HepG2 (cell line): ENCODE measurements at regions not wholly inside any gene's neighbourhood (a gene's known extent, or its start where the extent isn't known, plus 50 kb on each side); places are given as distances from the start of the nearest gene placed in this dataset.

Experiments
- ATAC-seq: fragments of 200-7000 bp; cut with Tn5 transposase; 3 replicates; pipeline ENCODE4 v1.9.1; 2020; ENCODE audit warnings: mild to moderate bottlenecking, moderate library complexity
- BruUV-seq: library from RNA; stranded (reverse); fragments of 400-500 nt; replicated peaks from 2 replicates; lab custom pipeline; 2021; lab: Mats Ljungman, UMichigan
- CTCF ChIA-PET: fragments of 300-600 bp; formaldehyde crosslinking; extraction: SDS; loops from one replicate; lab custom pipeline; 2021; ENCODE audit warnings: low total read pairs, inconsistent platforms, low intra/inter-chr PET ratio; lab: Yijun Ruan, JAX
- POLR2A ChIA-PET: fragments of 350-600 bp; sonication (Branson Sonifier 250); formaldehyde crosslinking; loops from one replicate; lab custom pipeline; 2020; ENCODE audit warnings: antibody characterized with exemption, inconsistent platforms; lab: Yijun Ruan, JAX
- DNase-seq: peaks from one replicate; pipeline ENCODE4 v3.0.0-alpha.2; 2015; ENCODE audit warnings: low spot score
- FAIRE-seq: peaks from 3 replicates; lab custom pipeline; 2011; peaks lifted over from hg19 to GRCh38; lab: Jason Lieb, UNC
- H2AFZ ChIP-seq: one replicate; pipeline ENCODE4 v1.6.1; 2011; ENCODE audit warnings: low read length, inconsistent platforms
- H3K27ac ChIP-seq: fragments of 300-600 bp; 3 replicates; pipeline ENCODE4 v1.8.0; 2011; ENCODE audit warnings: mixed run types, mild to moderate bottlenecking, mixed read lengths, low read length, inconsistent platforms; ENCODE audit not compliant: insufficient read depth; ENCODE audit errors: extremely low read length
- H3K27me3 ChIP-seq, 2 experiments: fragments of 200-600 bp in 1 of 2; 2 replicates in 1 of 2; 3 replicates in 1 of 2; pipeline versions ENCODE4 v1.6.0 to v1.8.0; 2011; ENCODE audit warnings: low read length in 2 of 2, mild to moderate bottlenecking in 2 of 2, moderate library complexity in 2 of 2, inconsistent platforms in 1 of 2; ENCODE audit not compliant: insufficient read depth in 2 of 2, control insufficient read depth in 1 of 2
- H3K36me3 ChIP-seq, 2 experiments: fragments of 200-600 bp in 1 of 2; replicated peaks in 1 of 2; 2 replicates in 1 of 2; 3 replicates in 1 of 2; pipeline versions ENCODE4 v1.5.1 to v1.8.0; 2011; ENCODE audit warnings: low read length in 2 of 2, inconsistent platforms in 1 of 2; ENCODE audit not compliant: insufficient read depth in 2 of 2, control insufficient read depth in 1 of 2
- H3K4me1 ChIP-seq: 2 replicates; pipeline ENCODE4 v1.5.1; 2012; ENCODE audit warnings: low read length, inconsistent platforms; ENCODE audit not compliant: insufficient read depth
- H3K4me2 ChIP-seq: 2 replicates; pipeline ENCODE4 v1.6.0; 2011; ENCODE audit warnings: low read depth, low read length, inconsistent platforms
- H3K4me3 ChIP-seq, 3 experiments: fragments of 200-600 bp in 1 of 3; sonication (generic), shearing (Covaris generic) in 1 of 3; replicated peaks in 1 of 3; 2 replicates each; pipeline ENCODE4 v1.5.1; 2011 to 2016; ENCODE audit warnings: low read length in 3 of 3, inconsistent platforms in 2 of 3, low read depth in 2 of 3, mild to moderate bottlenecking in 2 of 3, control low read depth in 1 of 3, mixed read lengths in 1 of 3; ENCODE audit not compliant: insufficient read depth in 1 of 3
- H3K79me2 ChIP-seq: one replicate; pipeline ENCODE4 v1.6.1; 2011; ENCODE audit warnings: low read length, inconsistent platforms; ENCODE audit not compliant: insufficient read depth
- H3K9ac ChIP-seq: 2 replicates; pipeline ENCODE4 v1.6.0; 2011; ENCODE audit warnings: mild to moderate bottlenecking, low read depth, low read length, inconsistent platforms; ENCODE audit not compliant: insufficient read depth
- H3K9me3 ChIP-seq: 2 replicates; pipeline ENCODE4 v1.5.1; 2012; ENCODE audit warnings: mild to moderate bottlenecking, low read length
- H4K20me1 ChIP-seq: 2 replicates; pipeline ENCODE4 v1.6.0; 2011; ENCODE audit warnings: inconsistent platforms, mild to moderate bottlenecking, low read length, moderate library complexity; ENCODE audit not compliant: insufficient read depth
- ISX ChIP-seq: sonication (generic); formaldehyde crosslinking; conservative IDR thresholded peaks from 2 replicates; pipeline ENCODE4 v1.5.0; 2020; ENCODE audit warnings: missing genetic modification reagents
- RFXANK ChIP-seq: IDR thresholded peaks from 2 replicates; pipeline ENCODE4 v1.6.1; 2016
- TMF1 ChIP-seq: sonication (generic); formaldehyde crosslinking; IDR thresholded peaks from 2 replicates; pipeline ENCODE4 v1.8.1; 2022; ENCODE audit warnings: low read depth, missing genetic modification reagents
- WGBS: methylation state at CpG from one replicate; pipeline ENCODE4 v1.1.6; 2017; ENCODE audit warnings: low lambda C conversion rate; 5-methylcytosine and 5-hydroxymethylcytosine counted together
- in situ Hi-C: cut with HindIII; loops from 2 replicates; pipeline ENCODE4 v1.10.0; 2017; ENCODE audit warnings: low pct_unique_long_range_greater_than_20kb; ENCODE audit not compliant: extremely low pct_ligation_motif_present
- intact Hi-C: fragments of 100-400 bp; cut with micrococcal nuclease; formaldehyde crosslinking; loops from one replicate; pipeline ENCODE4 v1.10.0; 2022; ENCODE audit not compliant: unreplicated experiment

DNA sequence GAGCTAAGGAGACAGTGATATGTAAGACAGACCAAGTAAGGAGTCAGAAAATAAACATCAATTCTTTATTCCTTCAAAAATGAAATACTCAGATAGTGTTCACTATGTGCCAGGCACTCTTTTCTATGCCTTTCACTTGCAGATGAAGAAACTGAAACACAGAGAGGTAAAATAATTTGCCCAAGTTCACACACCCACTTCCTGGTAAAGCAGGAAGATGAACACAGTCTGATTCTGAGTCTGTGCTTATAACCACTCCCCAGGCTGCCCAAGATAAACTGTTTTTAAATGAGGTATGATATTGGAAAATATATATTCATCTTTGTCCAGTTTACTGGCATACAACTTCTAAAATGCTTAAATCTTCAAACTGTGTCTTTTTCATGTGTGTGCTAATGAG, 294.4 kb upstream of the NPVF start:
- FAIRE-seq (no peak), ATAC-seq (no peak), DNase-seq (no peak)
- Histone ChIP-seq H3K4me3 (no peak overlapping the region), H2AFZ (no peak overlapping the region), H3K9me3 (no peaks in the 10 kb centered on the region), H3K27ac (no peak overlapping the region), H3K9ac (no peak overlapping the region), H3K79me2 (no peaks in the 10 kb centered on the region), H3K36me3 (no peaks in the 10 kb centered on the region), H3K4me2 (no peak overlapping the region), H3K27me3 (peaks cover 0 to 28% of the 10 kb centered on the region in 2 experiments; a peak in 2 of 5 replicates), H3K4me1 (no peaks in the 10 kb centered on the region), H4K20me1 (no peaks in the 10 kb centered on the region)
- no peak for TF ChIP-seq TMF1 (CRISPR knock-in tag)
- intact Hi-C loops (no loop called here), in situ Hi-C loops (no loop called here)
- BruUV-seq = no TSS peak
- POLR2A ChIA-PET = no interaction called here
- CTCF ChIA-PET = no interaction called here

DNA sequence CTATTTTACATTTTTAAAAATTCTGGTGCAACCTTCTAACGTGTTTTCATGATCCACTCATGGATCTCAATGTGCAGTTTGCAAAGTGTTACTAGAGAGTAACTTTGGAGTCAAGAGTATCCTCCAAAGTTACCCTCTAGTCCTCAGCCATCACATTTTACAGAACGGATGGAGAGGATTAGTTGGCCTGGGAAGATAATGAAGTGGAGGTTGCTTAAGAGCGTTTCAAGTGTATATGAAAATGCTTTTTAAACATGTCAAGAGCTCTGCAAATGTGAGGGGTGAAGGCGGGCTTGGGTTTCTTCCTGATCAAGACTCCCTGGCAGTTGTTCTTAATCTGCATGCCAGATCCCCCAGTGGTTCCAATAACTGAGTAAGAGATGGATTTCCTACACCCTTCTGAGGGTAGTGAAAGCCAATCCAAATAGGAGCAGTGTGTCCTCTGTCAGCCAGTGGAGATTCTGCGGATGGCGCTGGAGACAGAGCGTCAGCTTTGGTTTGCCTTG, 299.4 kb upstream of the NPVF start:
- no peaks in the 10 kb centered on the region for H3K4me1 ChIP-seq
- no peaks in the 10 kb centered on the region for H4K20me1 ChIP-seq
- no peak overlapping the region for H3K9ac ChIP-seq
- no peak overlapping the region for H3K27ac ChIP-seq
- BruUV-seq = no TSS peak
- peaks cover 0 to 35% of the 10 kb centered on the region in 2 experiments; a peak in 2 of 5 replicates for H3K27me3 ChIP-seq
- TF ChIP-seq ISX (CRISPR knock-in tag) (no peak), RFXANK (CRISPR knock-in tag) (no peak)
- intact Hi-C loops (no loop called here), in situ Hi-C loops (no loop called here)
- H3K36me3 ChIP-seq = no peaks in the 10 kb centered on the region
- H3K79me2 ChIP-seq = no peaks in the 10 kb centered on the region
- 24% methylated on average over 7 of the region's 7 CpGs for WGBS
- FAIRE-seq (no peak), ATAC-seq (no peak), DNase-seq (no peak)
- CTCF ChIA-PET = no interaction called here
- H2AFZ ChIP-seq = no peak overlapping the region
- H3K4me3 ChIP-seq = no peak overlapping the region
- H3K4me2 ChIP-seq = no peak overlapping the region
- POLR2A ChIA-PET = no interaction called here
- no peaks in the 10 kb centered on the region for H3K9me3 ChIP-seq
